ENCODE measurements at regions not wholly inside any gene's neighbourhood (a gene's known extent, or its start where the extent isn't known, plus 50 kb on each side); places are given as distances from the start of the nearest gene placed in this dataset.
"Not testable (repeated sequence)": the region's sequence is repeated elsewhere in the genome, so short reads cannot be mapped to it uniquely, and the experiment has no call there.

DNA sequence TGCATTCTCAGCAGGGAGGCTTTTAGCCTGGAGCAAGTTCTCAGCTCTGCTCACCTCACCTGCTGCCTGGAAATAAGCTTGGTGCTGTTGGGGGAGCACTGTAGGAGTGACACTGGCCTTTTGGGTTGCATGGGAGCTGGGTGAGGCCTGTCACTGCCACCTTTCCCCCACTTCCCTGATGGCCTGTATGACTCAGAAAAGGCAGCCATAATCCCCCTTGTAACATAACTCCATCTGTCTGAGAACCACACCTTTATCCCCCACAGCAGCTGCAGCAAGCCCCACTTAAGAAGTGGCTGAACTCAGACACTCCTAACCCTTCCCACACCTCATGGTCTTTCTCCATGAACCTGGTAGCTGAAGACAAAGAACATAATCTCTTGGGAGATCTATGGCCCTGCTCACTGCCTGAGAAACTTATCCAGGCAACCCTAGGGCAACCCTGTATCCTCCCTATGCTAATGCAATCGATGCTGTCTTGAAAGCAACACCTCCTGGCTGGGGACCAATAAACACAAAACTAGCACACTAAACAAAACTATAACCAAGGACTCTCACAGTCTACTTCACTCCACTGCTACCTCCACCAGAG is 258.9 kb upstream of the OSR1 start:
- H3K27me3 ChIP-seq (replicated peaks in 2 of 5; ENCODE audit: control insufficient read depth in 4 of 5, insufficient read depth in 5 of 5, low read length in 4 of 5), result no peaks in the 10 kb centered on the region
- DNase-seq, result no peak
- WGBS (ENCODE audit: insufficient coverage), result 80% methylated on average over 1 of the region's 1 CpG
- no peaks in the 10 kb centered on the region for H3K4me1 ChIP-seq (ENCODE audit: control extremely low read depth in 1 of 4, control insufficient read depth in 4 of 4, insufficient read depth in 4 of 4, low read length in 3 of 4)
- no peak overlapping the region for H3K27ac ChIP-seq (ENCODE audit: insufficient read depth in 1 of 2, low read depth in 1 of 2, low read length in 2 of 2, poor library complexity in 1 of 2, severe bottlenecking in 2 of 2)
- POLR2A ChIA-PET, result no interaction called here
- CTCF ChIA-PET, result no interaction called here
- peaks cover 0 to 15% (median 7%) of the 10 kb centered on the region in 5 experiments for H3K9me3 ChIP-seq (ENCODE audit: control extremely low read depth in 1 of 5, control insufficient read depth in 4 of 5, insufficient read depth in 2 of 5, low read depth in 1 of 5, low read length in 4 of 5)
- H3K4me3 ChIP-seq (ENCODE audit: control insufficient read depth in 1 of 7, extremely low read depth in 1 of 7, insufficient read depth in 4 of 7, low read depth in 2 of 7, low read length in 6 of 7), result no peak overlapping the region
- no peaks in the 10 kb centered on the region for H3K36me3 ChIP-seq (ENCODE audit: control insufficient read depth in 4 of 4, insufficient read depth in 4 of 4, low read length in 3 of 4)

GRCh38 chr2:19615402-19615801 is 257.0 kb upstream of the OSR1 start:
- POLR2A ChIA-PET; H3K36me3 ChIP-seq (ENCODE audit: control insufficient read depth in 4 of 4, insufficient read depth in 4 of 4, low read length in 3 of 4); DNase-seq; H3K4me1 ChIP-seq (ENCODE audit: control extremely low read depth in 1 of 4, control insufficient read depth in 4 of 4, insufficient read depth in 4 of 4, low read length in 3 of 4); CTCF ChIA-PET; H3K4me3 ChIP-seq (ENCODE audit: control insufficient read depth in 1 of 7, extremely low read depth in 1 of 7, insufficient read depth in 4 of 7, low read depth in 2 of 7, low read length in 6 of 7); H3K27me3 ChIP-seq (replicated peaks in 2 of 5; ENCODE audit: control insufficient read depth in 4 of 5, insufficient read depth in 5 of 5, low read length in 4 of 5); H3K27ac ChIP-seq (ENCODE audit: insufficient read depth in 1 of 2, low read depth in 1 of 2, low read length in 2 of 2, poor library complexity in 1 of 2, severe bottlenecking in 2 of 2): not testable (repeated sequence)
- 93% methylated on average over 2 of the region's 6 CpGs for whole genome bisulfite sequencing (ENCODE audit: insufficient coverage)
- peaks cover 0 to 15% (median 7%) of the 10 kb centered on the region in 5 experiments for H3K9me3 ChIP-seq (ENCODE audit: control extremely low read depth in 1 of 5, control insufficient read depth in 4 of 5, insufficient read depth in 2 of 5, low read depth in 1 of 5, low read length in 4 of 5)

DNA sequence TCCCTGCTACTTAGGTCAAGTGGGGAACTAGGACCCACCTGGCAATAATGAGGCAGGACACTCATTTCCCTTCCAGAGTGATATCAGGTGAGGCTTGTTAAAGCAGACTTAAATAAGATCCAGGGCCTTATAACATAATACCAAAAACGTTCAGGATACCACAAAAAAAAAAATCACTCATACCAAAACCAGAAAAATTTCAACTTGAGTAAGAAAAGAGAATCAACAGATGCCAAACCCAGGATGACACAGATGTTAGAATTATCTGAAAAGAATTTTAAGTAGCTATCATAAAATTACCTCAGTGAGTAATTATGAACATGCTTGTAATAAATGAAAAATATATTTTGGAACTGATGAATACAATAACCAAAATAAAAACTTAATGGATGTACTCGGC is 255.6 kb upstream of the OSR1 start:
- ChIA-PET POLR2A (no interaction called here), CTCF (no interaction called here)
- Histone ChIP-seq H3K27me3 (replicated peaks in 2 of 5; ENCODE audit: control insufficient read depth in 4 of 5, insufficient read depth in 5 of 5, low read length in 4 of 5) (no peaks in the 10 kb centered on the region), H3K36me3 (ENCODE audit: control insufficient read depth in 4 of 4, insufficient read depth in 4 of 4, low read length in 3 of 4) (no peaks in the 10 kb centered on the region), H3K4me3 (ENCODE audit: control insufficient read depth in 1 of 7, extremely low read depth in 1 of 7, insufficient read depth in 4 of 7, low read depth in 2 of 7, low read length in 6 of 7) (no peak overlapping the region), H3K9me3 (ENCODE audit: control extremely low read depth in 1 of 5, control insufficient read depth in 4 of 5, insufficient read depth in 2 of 5, low read depth in 1 of 5, low read length in 4 of 5) (peaks cover 0 to 15% (median 7%) of the 10 kb centered on the region in 5 experiments), H3K4me1 (ENCODE audit: control extremely low read depth in 1 of 4, control insufficient read depth in 4 of 4, insufficient read depth in 4 of 4, low read length in 3 of 4) (no peaks in the 10 kb centered on the region), H3K27ac (ENCODE audit: insufficient read depth in 1 of 2, low read depth in 1 of 2, low read length in 2 of 2, poor library complexity in 1 of 2, severe bottlenecking in 2 of 2) (no peak overlapping the region)
- DNase-seq, result no peak
- WGBS (ENCODE audit: insufficient coverage), result 40% methylated on average over 1 of the region's 2 CpGs

DNA sequence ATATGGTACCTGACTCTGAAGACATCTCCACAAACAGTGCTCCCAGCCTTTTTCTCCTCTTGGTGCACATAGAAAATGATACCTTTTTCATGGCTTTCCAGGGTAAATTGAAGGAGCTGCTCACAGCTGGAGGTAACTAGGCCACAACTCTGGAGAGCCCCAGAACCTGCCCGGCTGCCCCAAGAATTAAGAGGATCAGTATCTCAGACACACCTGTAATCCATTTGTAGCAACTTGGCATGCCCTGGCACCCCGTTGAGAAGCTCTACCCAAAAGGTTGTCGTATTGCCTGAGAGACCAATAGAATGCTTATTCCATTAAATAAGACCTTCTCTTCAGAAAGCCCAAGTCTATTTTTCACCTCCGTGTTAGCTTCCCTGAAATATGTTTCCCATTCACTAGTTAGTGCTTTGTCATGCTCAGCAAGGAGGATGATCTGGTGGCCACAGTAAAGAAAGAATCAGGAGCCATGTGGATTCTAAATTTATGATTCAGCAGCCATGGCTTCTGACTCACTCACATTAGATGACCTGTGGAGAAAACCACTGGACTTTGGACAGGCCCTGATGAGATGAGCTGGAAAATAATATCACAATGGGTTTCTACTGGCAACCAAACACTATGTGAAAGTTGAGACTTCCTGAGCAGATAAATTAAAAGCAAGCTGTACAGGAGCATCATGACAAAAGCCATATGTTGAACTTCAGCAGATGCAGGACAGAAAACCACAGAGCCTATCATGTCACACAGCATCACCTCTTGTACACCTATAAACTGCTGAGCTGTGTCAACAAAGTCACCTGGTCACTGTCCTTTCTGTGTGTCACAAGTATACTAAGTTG is 253.3 kb upstream of the OSR1 start:
- H3K4me1 ChIP-seq (ENCODE audit: control extremely low read depth in 1 of 4, control insufficient read depth in 4 of 4, insufficient read depth in 4 of 4, low read length in 3 of 4), result no peaks in the 10 kb centered on the region
- 100% methylated on average over 3 of the region's 4 CpGs for WGBS (ENCODE audit: insufficient coverage)
- peaks cover 0 to 9% (median 6%) of the 10 kb centered on the region in 5 experiments for H3K9me3 ChIP-seq (ENCODE audit: control extremely low read depth in 1 of 5, control insufficient read depth in 4 of 5, insufficient read depth in 2 of 5, low read depth in 1 of 5, low read length in 4 of 5)
- peaks cover 0 to 2% (median 0%) of the 10 kb centered on the region in 5 experiments for H3K27me3 ChIP-seq (replicated peaks in 2 of 5; ENCODE audit: control insufficient read depth in 4 of 5, insufficient read depth in 5 of 5, low read length in 4 of 5)
- H3K4me3 ChIP-seq (ENCODE audit: control insufficient read depth in 1 of 7, extremely low read depth in 1 of 7, insufficient read depth in 4 of 7, low read depth in 2 of 7, low read length in 6 of 7), result no peak overlapping the region
- ChIA-PET POLR2A (no interaction called here), CTCF (no interaction called here)
- H3K36me3 ChIP-seq (ENCODE audit: control insufficient read depth in 4 of 4, insufficient read depth in 4 of 4, low read length in 3 of 4), result no peaks in the 10 kb centered on the region
- DNase-seq, result no peak
- no peak overlapping the region for H3K27ac ChIP-seq (ENCODE audit: insufficient read depth in 1 of 2, low read depth in 1 of 2, low read length in 2 of 2, poor library complexity in 1 of 2, severe bottlenecking in 2 of 2)

DNA sequence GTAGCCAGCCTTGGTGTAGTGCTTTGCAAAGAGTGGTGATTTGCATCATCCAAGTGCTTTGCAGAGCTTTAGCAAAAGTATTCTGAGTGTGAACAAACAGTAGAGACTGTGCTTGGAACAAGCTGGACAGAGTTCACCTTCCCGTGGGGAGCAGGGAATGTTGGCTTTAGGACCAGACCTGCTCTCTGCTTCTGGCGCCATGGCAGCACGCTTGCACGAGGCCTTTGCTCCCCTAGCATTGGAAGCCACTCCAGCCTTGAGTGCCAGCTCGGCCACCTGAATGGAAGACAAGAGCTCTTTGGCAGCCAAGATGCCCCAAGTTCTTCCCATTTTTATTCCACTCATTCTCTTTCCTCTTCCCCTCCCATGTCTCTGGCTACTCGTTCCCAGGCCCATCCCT is 250.8 kb upstream of the OSR1 start:
- WGBS (ENCODE audit: insufficient coverage), result 83% methylated on average over 6 of the region's 6 CpGs
- ChIA-PET POLR2A (no interaction called here), CTCF (no interaction called here)
- H3K36me3 ChIP-seq (ENCODE audit: control insufficient read depth in 4 of 4, insufficient read depth in 4 of 4, low read length in 3 of 4), result no peaks in the 10 kb centered on the region
- DNase-seq, result no peak
- no peak overlapping the region for H3K4me3 ChIP-seq (ENCODE audit: control insufficient read depth in 1 of 7, extremely low read depth in 1 of 7, insufficient read depth in 4 of 7, low read depth in 2 of 7, low read length in 6 of 7)
- H3K27ac ChIP-seq (ENCODE audit: insufficient read depth in 1 of 2, low read depth in 1 of 2, low read length in 2 of 2, poor library complexity in 1 of 2, severe bottlenecking in 2 of 2), result no peak overlapping the region
- peaks cover 0 to 2% (median 0%) of the 10 kb centered on the region in 5 experiments for H3K9me3 ChIP-seq (ENCODE audit: control extremely low read depth in 1 of 5, control insufficient read depth in 4 of 5, insufficient read depth in 2 of 5, low read depth in 1 of 5, low read length in 4 of 5)
- H3K27me3 ChIP-seq (replicated peaks in 2 of 5; ENCODE audit: control insufficient read depth in 4 of 5, insufficient read depth in 5 of 5, low read length in 4 of 5), result peaks cover 0 to 4% (median 0%) of the 10 kb centered on the region in 5 experiments
- H3K4me1 ChIP-seq (ENCODE audit: control extremely low read depth in 1 of 4, control insufficient read depth in 4 of 4, insufficient read depth in 4 of 4, low read length in 3 of 4), result no peaks in the 10 kb centered on the region

GRCh38 chr2:19607931-19608771 is 249.7 kb upstream of the OSR1 start:
- POLR2A ChIA-PET, result no interaction called here
- DNase-seq, result no peak
- Histone ChIP-seq H3K27me3 (replicated peaks in 2 of 5; ENCODE audit: control insufficient read depth in 4 of 5, insufficient read depth in 5 of 5, low read length in 4 of 5) (peaks cover 0 to 4% (median 0%) of the 10 kb centered on the region in 5 experiments), H3K9me3 (ENCODE audit: control extremely low read depth in 1 of 5, control insufficient read depth in 4 of 5, insufficient read depth in 2 of 5, low read depth in 1 of 5, low read length in 4 of 5) (no peaks in the 10 kb centered on the region), H3K4me3 (ENCODE audit: control insufficient read depth in 1 of 7, extremely low read depth in 1 of 7, insufficient read depth in 4 of 7, low read depth in 2 of 7, low read length in 6 of 7) (no peak overlapping the region), H3K36me3 (ENCODE audit: control insufficient read depth in 4 of 4, insufficient read depth in 4 of 4, low read length in 3 of 4) (no peaks in the 10 kb centered on the region), H3K27ac (ENCODE audit: insufficient read depth in 1 of 2, low read depth in 1 of 2, low read length in 2 of 2, poor library complexity in 1 of 2, severe bottlenecking in 2 of 2) (no peak overlapping the region), H3K4me1 (ENCODE audit: control extremely low read depth in 1 of 4, control insufficient read depth in 4 of 4, insufficient read depth in 4 of 4, low read length in 3 of 4) (no peaks in the 10 kb centered on the region)
- 88% methylated on average over 4 of the region's 4 CpGs for WGBS (ENCODE audit: insufficient coverage)
- CTCF ChIA-PET, result no interaction called here

- CTCF ChIA-PET, result no interaction called here
- no peak for DNase-seq
- WGBS (ENCODE audit: insufficient coverage), result 74% methylated on average over 3 of the region's 5 CpGs
These were observed 249.0 kb upstream of the OSR1 start for GRCh38 chr2:19607400-19607799.

More at GRCh38 chr2:19607400-19607799, 249.0 kb upstream of the OSR1 start:
- H3K27ac ChIP-seq (ENCODE audit: insufficient read depth in 1 of 2, low read depth in 1 of 2, low read length in 2 of 2, poor library complexity in 1 of 2, severe bottlenecking in 2 of 2), result no peak overlapping the region
- H3K4me3 ChIP-seq (ENCODE audit: control insufficient read depth in 1 of 7, extremely low read depth in 1 of 7, insufficient read depth in 4 of 7, low read depth in 2 of 7, low read length in 6 of 7), result no peak overlapping the region
- POLR2A ChIA-PET, result no interaction called here
- H3K36me3 ChIP-seq (ENCODE audit: control insufficient read depth in 4 of 4, insufficient read depth in 4 of 4, low read length in 3 of 4), result no peaks in the 10 kb centered on the region
- H3K9me3 ChIP-seq (ENCODE audit: control extremely low read depth in 1 of 5, control insufficient read depth in 4 of 5, insufficient read depth in 2 of 5, low read depth in 1 of 5, low read length in 4 of 5), result no peaks in the 10 kb centered on the region
- no peaks in the 10 kb centered on the region for H3K4me1 ChIP-seq (ENCODE audit: control extremely low read depth in 1 of 4, control insufficient read depth in 4 of 4, insufficient read depth in 4 of 4, low read length in 3 of 4)
- peaks cover 0 to 4% (median 0%) of the 10 kb centered on the region in 5 experiments for H3K27me3 ChIP-seq (replicated peaks in 2 of 5; ENCODE audit: control insufficient read depth in 4 of 5, insufficient read depth in 5 of 5, low read length in 4 of 5)
